NCI-H187 treated with DMSO at 0.1 percent for 48 hours (cell line): ENCODE measurements at regions not wholly inside any gene's neighbourhood (a gene's known extent, or its start where the extent isn't known, plus 50 kb on each side); places are given as distances from the start of the nearest gene placed in this dataset.
"Not testable (repeated sequence)": the region's sequence is repeated elsewhere in the genome, so short reads cannot be mapped to it uniquely, and the experiment has no call there.

Experiments
- DNase-seq: peaks from one replicate; lab custom pipeline; 2025; lab: John Stamatoyannopoulos, UW

GRCh38 chr4:38334791-38335190, 329.2 kb upstream of the KLF3 start:
- no peak for DNase-seq

GRCh38 chr4:38338939-38339338, 325.1 kb upstream of the KLF3 start:
- not testable (repeated sequence) for DNase-seq

GRCh38 chr4:38343608-38344007, 320.4 kb upstream of the KLF3 start:
- no peak for DNase-seq

GRCh38 chr4:38344929-38345328, 319.1 kb upstream of the KLF3 start:
- DNase-seq: no peak

- DNase-seq: no peak
These were observed 316.7 kb upstream of the KLF3 start for GRCh38 chr4:38347251-38347650.

GRCh38 chr4:38354421-38354820, 309.6 kb upstream of the KLF3 start:
- DNase-seq: no peak

GRCh38 chr4:38354872-38355271, 309.1 kb upstream of the KLF3 start:
- DNase-seq: no peak

- DNase-seq: no peak
These were observed 307.3 kb upstream of the KLF3 start for GRCh38 chr4:38356686-38357085.

GRCh38 chr4:38357546-38357945, 306.5 kb upstream of the KLF3 start:
- no peak for DNase-seq

- DNase-seq: no peak
These were observed 304.9 kb upstream of the KLF3 start for GRCh38 chr4:38359113-38359512.

- DNase-seq: no peak
These were observed 303.8 kb upstream of the KLF3 start for GRCh38 chr4:38360201-38360600.

- DNase-seq: no peak
These were observed 299.5 kb upstream of the KLF3 start for GRCh38 chr4:38364383-38364963.

- DNase-seq: no peak
These were observed 298.7 kb upstream of the KLF3 start for GRCh38 chr4:38365261-38365660.

- no peak for DNase-seq
These were observed 298.2 kb upstream of the KLF3 start for GRCh38 chr4:38365748-38366310.

GRCh38 chr4:38366456-38366855, 297.5 kb upstream of the KLF3 start:
- no peak for DNase-seq

GRCh38 chr4:38366997-38367396, 297.0 kb upstream of the KLF3 start:
- no peak for DNase-seq

GRCh38 chr4:38367642-38368174, 296.3 kb upstream of the KLF3 start:
- no peak for DNase-seq

GRCh38 chr4:38368613-38369012, 295.4 kb upstream of the KLF3 start:
- DNase-seq: no peak

GRCh38 chr4:38371391-38371851, 292.6 kb upstream of the KLF3 start:
- no peak for DNase-seq

GRCh38 chr4:38373375-38373774, 290.6 kb upstream of the KLF3 start:
- no peak for DNase-seq

- DNase-seq: no peak
These were observed 286.8 kb upstream of the KLF3 start for GRCh38 chr4:38377195-38377594.

GRCh38 chr4:38378478-38378877, 285.5 kb upstream of the KLF3 start:
- DNase-seq: no peak

GRCh38 chr4:38381788-38382187, 282.2 kb upstream of the KLF3 start:
- DNase-seq: no peak

GRCh38 chr4:38382520-38382919, 281.5 kb upstream of the KLF3 start:
- peak; percentile 55 for DNase-seq
